Gastroesophageal sphincter (tissue), 3 donors: ENCODE measurements at regions not wholly inside any gene's neighbourhood (a gene's known extent, or its start where the extent isn't known, plus 50 kb on each side); places are given as distances from the start of the nearest gene placed in this dataset.

Experiments used
- CTCF ChIP-seq, 4 experiments: fragments of 200-600 bp in 2 of 4; fragments of 450-650 bp in 2 of 4; sonication (generic) in 1 of 4; IDR thresholded peaks; one replicate each; pipeline ENCODE4 v1.5.1; 2017 to 2019; ENCODE audit warnings: antibody characterized with exemption in 4 of 4, mild to moderate bottlenecking in 2 of 4, moderate library complexity in 2 of 4
- EP300 ChIP-seq: sonication (generic); formaldehyde crosslinking; IDR thresholded peaks from one replicate; pipeline ENCODE4 v1.6.1; 2017; ENCODE audit warnings: antibody characterized with exemption, mild to moderate bottlenecking
- POLR2A ChIP-seq, 2 donors: fragments of 450-650 bp; IDR thresholded peaks; one replicate each; pipeline ENCODE4 v1.6.1; 2017; ENCODE audit warnings: antibody characterized with exemption in 2 of 2, mild to moderate bottlenecking in 2 of 2, moderate library complexity in 1 of 2
- POLR2AphosphoS5 ChIP-seq: sonication (generic); formaldehyde crosslinking; IDR thresholded peaks from one replicate; pipeline ENCODE4 v1.6.1; 2017; ENCODE audit warnings: antibody characterized with exemption

GRCh38 chr5:8508231-8508630 lies 639.3 kb downstream of the MTRR start:
- TF ChIP-seq CTCF (IDR thresholded peaks at IDR 0.05) (no peak), POLR2A (IDR thresholded peaks at IDR 0.05) (no peak), POLR2AphosphoS5 (no peak), EP300 (no peak)
